ENCODE measurements at regions not wholly inside any gene's neighbourhood (a gene's known extent, or its start where the extent isn't known, plus 50 kb on each side); places are given as distances from the start of the nearest gene placed in this dataset.

DNA sequence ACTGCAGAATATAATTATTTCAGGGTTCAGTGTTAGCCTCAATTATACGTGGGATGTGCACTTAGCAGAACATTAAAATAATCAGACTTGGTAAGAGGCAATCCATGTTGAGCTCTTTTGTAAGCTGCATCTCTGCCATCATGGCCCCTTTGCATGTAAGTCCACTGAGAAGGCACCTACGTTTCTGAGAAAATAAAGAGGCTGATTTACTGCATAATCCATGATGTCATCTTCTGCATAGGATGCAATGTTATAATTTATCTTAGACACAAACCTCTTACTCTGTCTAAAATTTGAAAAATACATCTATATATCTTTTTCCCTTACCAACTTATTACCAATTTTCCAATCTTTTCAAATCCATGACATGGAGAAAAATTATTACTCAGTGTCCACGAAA, 1294.7 kb downstream of the ZPLD1 start:
- TF ChIP-seq ZNF274 (IDR thresholded peaks at IDR 0.05; ENCODE audit: low read depth, low read length) (no peak), SUZ12 (IDR thresholded peaks at IDR 0.05; ENCODE audit: extremely low read depth, insufficient read depth, insufficient read length) (no peak)
